Activated naive CD4-positive, alpha-beta T cell treated with anti-CD3 and anti-CD28 coated beads for 36 hours (primary cell): ENCODE measurements at regions not wholly inside any gene's neighbourhood (a gene's known extent, or its start where the extent isn't known, plus 50 kb on each side); places are given as distances from the start of the nearest gene placed in this dataset.
A peak's percentile ranks its signal among the peaks of the same experiment; 100 is the strongest.

Experiments
- CTCF ChIA-PET: fragments of 350-600 bp; sonication (Branson Sonifier 250); formaldehyde crosslinking; loops from one replicate; lab custom pipeline; 2021; ENCODE audit warnings: antibody characterized with exemption; lab: Charles Lee
- DNase-seq: peaks from one replicate; pipeline ENCODE4 v3.0.0-alpha.2; 2020
- H3K27ac Mint-ChIP-seq: one replicate; pipeline ENCODE4 v1.8.0; 2021; ENCODE audit warnings: mild to moderate bottlenecking, mixed read lengths
- H3K27me3 Mint-ChIP-seq: one replicate; pipeline ENCODE4 v1.8.0; 2021; ENCODE audit warnings: low read depth, mixed read lengths
- H3K36me3 Mint-ChIP-seq: one replicate; pipeline ENCODE4 v1.8.0; 2021; ENCODE audit warnings: low read depth, mixed read lengths
- H3K4me1 Mint-ChIP-seq: one replicate; pipeline ENCODE4 v1.8.0; 2021; ENCODE audit warnings: low read depth, mixed read lengths
- H3K4me3 Mint-ChIP-seq: one replicate; pipeline ENCODE4 v1.8.0; 2021; ENCODE audit warnings: mild to moderate bottlenecking, moderate library complexity, mixed read lengths
- H3K9me3 Mint-ChIP-seq: one replicate; pipeline ENCODE4 v1.8.0; 2021; ENCODE audit warnings: mixed read lengths
- intact Hi-C: fragments of 100-400 bp; cut with micrococcal nuclease; formaldehyde crosslinking; loops from one replicate; pipeline ENCODE4 v1.15.1; 2023

- no peaks in the 10 kb centered on the region for H3K36me3 Mint-ChIP-seq
- H3K27me3 Mint-ChIP-seq = peaks cover 2% of the 10 kb centered on the region
- intact Hi-C loops = loop anchor here (2.0 kb wide), 1 partner anchor 62 kb away; no protein-coding TSS in a partner anchor
- H3K27ac Mint-ChIP-seq = peak overlapping the region; percentile 51
- peaks cover 6% of the 10 kb centered on the region for H3K9me3 Mint-ChIP-seq
- CTCF ChIA-PET = interaction anchor here (0.6 to 1.8 kb wide), 13 partner anchors 10 to 338 kb away, joined by 3 to 7 read pairs (median 3); no protein-coding TSS in a partner anchor
- H3K4me1 Mint-ChIP-seq = peaks cover 6% of the 10 kb centered on the region
- DNase-seq = peak; percentile 67
- H3K4me3 Mint-ChIP-seq = no peak overlapping the region
Observed at GRCh38 chr6:44062771-44063560, 64.3 kb downstream of the MRPL14 start.

- Mint-ChIP-seq H3K4me3 (no peak overlapping the region), H3K4me1 (peaks cover 6% of the 10 kb centered on the region), H3K27ac (peak overlapping the region; percentile 51), H3K36me3 (no peaks in the 10 kb centered on the region), H3K27me3 (peaks cover 2% of the 10 kb centered on the region), H3K9me3 (peaks cover 6% of the 10 kb centered on the region)
- intact Hi-C loops = loop anchor here (2.0 kb wide), 1 partner anchor 61 kb away; no protein-coding TSS in a partner anchor
- CTCF ChIA-PET = interaction anchor here (0.6 to 2.3 kb wide), 9 partner anchors 10 to 405 kb away, joined by 3 to 15 read pairs (median 5); no protein-coding TSS in a partner anchor
- no peak for DNase-seq
Observed at GRCh38 chr6:44062105-44062770, 65.0 kb downstream of the MRPL14 start.

- Mint-ChIP-seq H3K27me3 (peaks cover 2% of the 10 kb centered on the region), H3K4me3 (no peak overlapping the region), H3K9me3 (peaks cover 6% of the 10 kb centered on the region), H3K27ac (no peak overlapping the region), H3K36me3 (no peaks in the 10 kb centered on the region), H3K4me1 (peaks cover 6% of the 10 kb centered on the region)
- intact Hi-C loops = loop anchor here (2.0 kb wide), 1 partner anchor 61 kb away; no protein-coding TSS in a partner anchor
- DNase-seq = no peak
- CTCF ChIA-PET = interaction anchor here (0.6 to 2.3 kb wide), 4 partner anchors 11 to 405 kb away, joined by 3 to 15 read pairs (median 4); no protein-coding TSS in a partner anchor
Observed at GRCh38 chr6:44061375-44062104, 65.7 kb downstream of the MRPL14 start.

GRCh38 chr6:44060612-44061374 is 66.5 kb downstream of the MRPL14 start:
- no peak overlapping the region for H3K27ac Mint-ChIP-seq
- peaks cover 6% of the 10 kb centered on the region for H3K4me1 Mint-ChIP-seq
- intact Hi-C loops = no loop called here
- no peaks in the 10 kb centered on the region for H3K36me3 Mint-ChIP-seq
- CTCF ChIA-PET = interaction anchor here (0.9 to 2.3 kb wide), 2 partner anchors 14 to 336 kb away, joined by 3 to 15 read pairs; no protein-coding TSS in a partner anchor
- no peak overlapping the region for H3K4me3 Mint-ChIP-seq
- H3K9me3 Mint-ChIP-seq = peaks cover 6% of the 10 kb centered on the region
- peaks cover 2% of the 10 kb centered on the region for H3K27me3 Mint-ChIP-seq
- no peak for DNase-seq

GRCh38 chr6:44059359-44060346 is 67.6 kb downstream of the MRPL14 start:
- Mint-ChIP-seq H3K27me3 (peaks cover 2% of the 10 kb centered on the region), H3K4me1 (peaks cover 6% of the 10 kb centered on the region), H3K9me3 (peaks cover 6% of the 10 kb centered on the region), H3K4me3 (no peak overlapping the region), H3K27ac (no peak overlapping the region), H3K36me3 (no peaks in the 10 kb centered on the region)
- intact Hi-C loops = no loop called here
- no peak for DNase-seq
- CTCF ChIA-PET = interaction anchor here (0.8 to 2.3 kb wide), 2 partner anchors 15 to 19 kb away, joined by 3 to 15 read pairs; no protein-coding TSS in a partner anchor

GRCh38 chr6:44058617-44059358 is 68.5 kb downstream of the MRPL14 start:
- Mint-ChIP-seq H3K4me1 (peaks cover 2% of the 10 kb centered on the region), H3K9me3 (peaks cover 6% of the 10 kb centered on the region), H3K27ac (no peak overlapping the region), H3K27me3 (peaks cover 2% of the 10 kb centered on the region), H3K4me3 (no peak overlapping the region), H3K36me3 (no peaks in the 10 kb centered on the region)
- CTCF ChIA-PET = no interaction called here
- intact Hi-C loops = no loop called here
- DNase-seq = peak; percentile 27

- peaks cover 2% of the 10 kb centered on the region for H3K4me1 Mint-ChIP-seq
- H3K27me3 Mint-ChIP-seq = peaks cover 2% of the 10 kb centered on the region
- H3K36me3 Mint-ChIP-seq = no peaks in the 10 kb centered on the region
- intact Hi-C loops = no loop called here
- no peak overlapping the region for H3K27ac Mint-ChIP-seq
- H3K4me3 Mint-ChIP-seq = no peak overlapping the region
- H3K9me3 Mint-ChIP-seq = peaks cover 6% of the 10 kb centered on the region
- CTCF ChIA-PET = interaction anchor here (0.8 kb wide), 1 partner anchor 288 kb away, joined by 3 read pairs; the partner anchor contains the start of gene VEGFA
- DNase-seq = no peak
Observed at GRCh38 chr6:44057931-44058616, 69.2 kb downstream of the MRPL14 start.

GRCh38 chr6:44057238-44057930 is 69.9 kb downstream of the MRPL14 start:
- DNase-seq = no peak
- CTCF ChIA-PET = interaction anchor here (0.8 kb wide), 1 partner anchor 287 kb away, joined by 3 read pairs; the partner anchor contains the start of gene VEGFA
- Mint-ChIP-seq H3K4me1 (peaks cover 2% of the 10 kb centered on the region), H3K9me3 (peaks cover 6% of the 10 kb centered on the region), H3K36me3 (no peaks in the 10 kb centered on the region), H3K27ac (no peak overlapping the region), H3K27me3 (peaks cover 2% of the 10 kb centered on the region), H3K4me3 (no peak overlapping the region)
- intact Hi-C loops = no loop called here

GRCh38 chr6:44056392-44057237 is 70.6 kb downstream of the MRPL14 start:
- CTCF ChIA-PET = no interaction called here
- peaks cover 2% of the 10 kb centered on the region for H3K4me1 Mint-ChIP-seq
- intact Hi-C loops = no loop called here
- H3K4me3 Mint-ChIP-seq = no peak overlapping the region
- H3K9me3 Mint-ChIP-seq = peaks cover 6% of the 10 kb centered on the region
- H3K27ac Mint-ChIP-seq = no peak overlapping the region
- peaks cover 2% of the 10 kb centered on the region for H3K27me3 Mint-ChIP-seq
- no peak for DNase-seq
- H3K36me3 Mint-ChIP-seq = no peaks in the 10 kb centered on the region
